ENCODE measurements at regions not wholly inside any gene's neighbourhood (a gene's known extent, or its start where the extent isn't known, plus 50 kb on each side); places are given as distances from the start of the nearest gene placed in this dataset.

GRCh38 chr18:55092166-55092565, 132.9 kb upstream of the CCDC68 start:
- Histone ChIP-seq H3K9ac (ENCODE audit: control insufficient read depth, extremely low read depth, insufficient read depth, low read length) (no peak overlapping the region), H3K36me3 (ENCODE audit: control insufficient read depth in 2 of 2, extremely low read depth in 1 of 2, insufficient read depth in 2 of 2, low read length in 2 of 2) (no peaks in the 10 kb centered on the region)
- TF ChIP-seq EZH2 (IDR thresholded peaks at IDR 0.05; ENCODE audit: low read length) (no peak), CTCF (optimal IDR thresholded peaks at IDR 0.05 in 1 of 3, IDR thresholded peaks at IDR 0.05 in 1 of 3, conservative IDR thresholded peaks at IDR 0.05 in 1 of 3; ENCODE audit: extremely low read depth in 1 of 3, insufficient read depth in 2 of 3, low read length in 3 of 3) (no peak)

GRCh38 chr18:55090564-55091188, 131.4 kb upstream of the CCDC68 start:
- H3K4me2 ChIP-seq (ENCODE audit: control insufficient read depth, extremely low read depth, insufficient read depth, low read depth, low read length): no peak overlapping the region
- no peaks in the 10 kb centered on the region for H3K79me2 ChIP-seq (ENCODE audit: control insufficient read depth, insufficient read depth, low read length)
- no peaks in the 10 kb centered on the region for H3K9me3 ChIP-seq (ENCODE audit: control insufficient read depth, low read depth, low read length)
- H3K9ac ChIP-seq (ENCODE audit: control insufficient read depth, extremely low read depth, insufficient read depth, low read length): no peak overlapping the region
- H3K9me1 ChIP-seq (ENCODE audit: control insufficient read depth, extremely low read depth, insufficient read depth, low read length): no peaks in the 10 kb centered on the region
- no peak overlapping the region for H3K4me3 ChIP-seq (ENCODE audit: control insufficient read depth in 2 of 3, extremely low read depth in 1 of 3, insufficient read depth in 2 of 3, low read depth in 1 of 3, low read length in 3 of 3)
- H3K36me3 ChIP-seq (ENCODE audit: control insufficient read depth in 2 of 2, extremely low read depth in 1 of 2, insufficient read depth in 2 of 2, low read length in 2 of 2): no peaks in the 10 kb centered on the region
- no peak for DNase-seq (ENCODE audit: low read depth, low spot score)
- no peak overlapping the region for H2AFZ ChIP-seq (ENCODE audit: control insufficient read depth, low read length)
- H4K20me1 ChIP-seq (ENCODE audit: control insufficient read depth, extremely low read depth, insufficient read depth, low read length): no peaks in the 10 kb centered on the region
- peaks cover 3% of the 10 kb centered on the region for H3K27me3 ChIP-seq (ENCODE audit: control insufficient read depth, extremely low read depth, insufficient read depth, low read length)
- no peak overlapping the region for H3K27ac ChIP-seq (ENCODE audit: control insufficient read depth, insufficient read depth, low read length)
- no peaks in the 10 kb centered on the region for H3K4me1 ChIP-seq (ENCODE audit: control insufficient read depth, extremely low read depth, insufficient read depth, low read length)
- dilution Hi-C loops (cut with MboI; ENCODE audit: extremely low pct_ligation_motif_present, low sequenced_read_pairs): no loop called here
- FAIRE-seq: no peak
- TF ChIP-seq CTCF (optimal IDR thresholded peaks at IDR 0.05 in 1 of 3, IDR thresholded peaks at IDR 0.05 in 1 of 3, conservative IDR thresholded peaks at IDR 0.05 in 1 of 3; ENCODE audit: extremely low read depth in 1 of 3, insufficient read depth in 2 of 3, low read length in 3 of 3): no peak
- no peak for TF ChIP-seq EZH2 (IDR thresholded peaks at IDR 0.05; ENCODE audit: low read length)

More at GRCh38 chr18:55092166-55092565, 132.9 kb upstream of the CCDC68 start:
- H3K27me3 ChIP-seq (ENCODE audit: control insufficient read depth, extremely low read depth, insufficient read depth, low read length): peaks cover 3% of the 10 kb centered on the region
- no peak overlapping the region for H3K27ac ChIP-seq (ENCODE audit: control insufficient read depth, insufficient read depth, low read length)
- no peaks in the 10 kb centered on the region for H3K9me1 ChIP-seq (ENCODE audit: control insufficient read depth, extremely low read depth, insufficient read depth, low read length)
- no peaks in the 10 kb centered on the region for H3K4me1 ChIP-seq (ENCODE audit: control insufficient read depth, extremely low read depth, insufficient read depth, low read length)
- no peak for DNase-seq (ENCODE audit: low read depth, low spot score)
- no peaks in the 10 kb centered on the region for H3K9me3 ChIP-seq (ENCODE audit: control insufficient read depth, low read depth, low read length)
- dilution Hi-C loops (cut with MboI; ENCODE audit: extremely low pct_ligation_motif_present, low sequenced_read_pairs): no loop called here
- no peak overlapping the region for H2AFZ ChIP-seq (ENCODE audit: control insufficient read depth, low read length)
- no peak for FAIRE-seq
- H4K20me1 ChIP-seq (ENCODE audit: control insufficient read depth, extremely low read depth, insufficient read depth, low read length): no peaks in the 10 kb centered on the region
- H3K79me2 ChIP-seq (ENCODE audit: control insufficient read depth, insufficient read depth, low read length): no peaks in the 10 kb centered on the region
- no peak overlapping the region for H3K4me2 ChIP-seq (ENCODE audit: control insufficient read depth, extremely low read depth, insufficient read depth, low read depth, low read length)
- H3K4me3 ChIP-seq (ENCODE audit: control insufficient read depth in 2 of 3, extremely low read depth in 1 of 3, insufficient read depth in 2 of 3, low read depth in 1 of 3, low read length in 3 of 3): no peak overlapping the region
